ENCODE measurements at regions not wholly inside any gene's neighbourhood (a gene's known extent, or its start where the extent isn't known, plus 50 kb on each side); places are given as distances from the start of the nearest gene placed in this dataset.
A peak's percentile ranks its signal among the peaks of the same experiment; 100 is the strongest.

- no peaks in the 10 kb centered on the region for H3K27me3 ChIP-seq (replicated peaks)
- TF ChIP-seq CTCF (IDR thresholded peaks at IDR 0.05; ENCODE audit: low read depth, low read length, missing control alignments): no peak
- no peak for DNase-seq
- H3K4me3 ChIP-seq (ENCODE audit: low read depth, low read length): no peak overlapping the region
- H3K27ac ChIP-seq: no peak overlapping the region
- H3K36me3 ChIP-seq (replicated peaks): no peaks in the 10 kb centered on the region
- in situ Hi-C loops (cut with HindIII; ENCODE audit: low pct_ligation_motif_present, low sequenced_read_pairs): no loop called here
These were observed 340.3 kb upstream of the TBC1D5 start for GRCh38 chr3:18082551-18083272.

- H3K36me3 ChIP-seq (replicated peaks): no peaks in the 10 kb centered on the region
- H3K27ac ChIP-seq: no peak overlapping the region
- in situ Hi-C loops (cut with HindIII; ENCODE audit: low pct_ligation_motif_present, low sequenced_read_pairs): no loop called here
- no peak overlapping the region for H3K4me3 ChIP-seq (ENCODE audit: low read depth, low read length)
- H3K27me3 ChIP-seq (replicated peaks): no peaks in the 10 kb centered on the region
- no peak for TF ChIP-seq CTCF (IDR thresholded peaks at IDR 0.05; ENCODE audit: low read depth, low read length, missing control alignments)
- DNase-seq: peak; percentile 31
These were observed 337.8 kb upstream of the TBC1D5 start for GRCh38 chr3:18080198-18080689.

- peak; percentile 13 for DNase-seq
- in situ Hi-C loops (cut with HindIII; ENCODE audit: low pct_ligation_motif_present, low sequenced_read_pairs): no loop called here
These were observed 337.3 kb upstream of the TBC1D5 start for GRCh38 chr3:18079739-18080138.

GRCh38 chr3:18079062-18079461 lies 336.6 kb upstream of the TBC1D5 start:
- in situ Hi-C loops (cut with HindIII; ENCODE audit: low pct_ligation_motif_present, low sequenced_read_pairs): no loop called here
- H3K27ac ChIP-seq: no peak overlapping the region
- H3K36me3 ChIP-seq (replicated peaks): no peaks in the 10 kb centered on the region
- TF ChIP-seq CTCF (IDR thresholded peaks at IDR 0.05; ENCODE audit: low read depth, low read length, missing control alignments): no peak
- no peak for DNase-seq
- H3K27me3 ChIP-seq (replicated peaks): no peaks in the 10 kb centered on the region
- H3K4me3 ChIP-seq (ENCODE audit: low read depth, low read length): no peak overlapping the region

More at GRCh38 chr3:18079739-18080138, 337.3 kb upstream of the TBC1D5 start:
- Histone ChIP-seq H3K27ac (no peak overlapping the region), H3K36me3 (replicated peaks) (no peaks in the 10 kb centered on the region), H3K4me3 (ENCODE audit: low read depth, low read length) (no peak overlapping the region), H3K27me3 (replicated peaks) (no peaks in the 10 kb centered on the region)
- no peak for TF ChIP-seq CTCF (IDR thresholded peaks at IDR 0.05; ENCODE audit: low read depth, low read length, missing control alignments)

- no peak for TF ChIP-seq CTCF (IDR thresholded peaks at IDR 0.05; ENCODE audit: low read depth, low read length, missing control alignments)
- no peaks in the 10 kb centered on the region for H3K27me3 ChIP-seq (replicated peaks)
- H3K36me3 ChIP-seq (replicated peaks): no peaks in the 10 kb centered on the region
- in situ Hi-C loops (cut with HindIII; ENCODE audit: low pct_ligation_motif_present, low sequenced_read_pairs): no loop called here
- DNase-seq: no peak
- no peak overlapping the region for H3K4me3 ChIP-seq (ENCODE audit: low read depth, low read length)
- no peak overlapping the region for H3K27ac ChIP-seq
These were observed 334.9 kb upstream of the TBC1D5 start for GRCh38 chr3:18077128-18077840.

All from brain microvascular endothelial cell (primary cell).